NCI-H748 treated with DMSO at 0.1 percent for 48 hours (cell line): ENCODE measurements at regions not wholly inside any gene's neighbourhood (a gene's known extent, or its start where the extent isn't known, plus 50 kb on each side); places are given as distances from the start of the nearest gene placed in this dataset.
A peak's percentile ranks its signal among the peaks of the same experiment; 100 is the strongest.
"Not testable (repeated sequence)": the region's sequence is repeated elsewhere in the genome, so short reads cannot be mapped to it uniquely, and the experiment has no call there.

ENCODE experiments used
- DNase-seq: peaks from one replicate; lab custom pipeline; 2025; lab: John Stamatoyannopoulos, UW

- DNase-seq, result no peak
Observed at GRCh38 chr11:82210011-82210410, 523.7 kb downstream of the FAM181B start.

DNA sequence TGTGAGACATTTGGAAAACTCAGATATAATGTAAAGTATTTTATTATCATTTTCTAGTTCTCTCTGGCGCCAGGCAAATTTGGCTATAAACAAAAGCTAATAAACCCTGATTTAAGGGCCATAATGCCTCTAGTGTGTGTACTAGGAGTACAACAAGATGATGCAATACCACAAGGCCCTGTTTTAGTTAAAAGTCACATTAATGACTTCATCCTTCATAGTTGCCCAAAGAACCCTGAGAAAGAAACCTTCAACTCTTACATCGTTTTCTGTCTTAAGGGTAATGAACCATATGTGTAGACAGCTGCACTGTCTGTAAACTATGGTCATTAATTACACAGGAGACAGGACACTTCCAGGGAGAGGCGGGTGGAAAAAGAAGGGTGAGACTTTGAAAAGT, 538.4 kb downstream of the FAM181B start:
- no peak for DNase-seq

DNA sequence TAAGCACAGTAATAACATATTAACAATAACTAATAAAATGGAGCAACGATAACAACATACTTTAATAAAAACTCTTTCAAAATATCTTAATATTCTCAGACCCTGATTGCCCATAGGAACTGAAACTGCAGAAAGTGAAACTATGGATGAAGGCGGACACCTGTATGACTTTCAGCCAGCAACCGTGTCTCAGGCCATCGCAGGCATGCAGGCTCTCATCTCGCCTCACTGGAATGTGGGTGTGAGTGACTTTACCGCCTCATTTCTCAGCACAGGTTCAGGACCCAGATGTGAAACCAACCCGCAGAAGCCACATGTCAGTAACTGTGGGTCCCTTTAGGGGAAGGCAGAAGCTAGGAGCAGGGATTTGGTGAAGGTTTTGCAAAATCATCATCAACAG, 539.1 kb downstream of the FAM181B start:
- no peak for DNase-seq

DNA sequence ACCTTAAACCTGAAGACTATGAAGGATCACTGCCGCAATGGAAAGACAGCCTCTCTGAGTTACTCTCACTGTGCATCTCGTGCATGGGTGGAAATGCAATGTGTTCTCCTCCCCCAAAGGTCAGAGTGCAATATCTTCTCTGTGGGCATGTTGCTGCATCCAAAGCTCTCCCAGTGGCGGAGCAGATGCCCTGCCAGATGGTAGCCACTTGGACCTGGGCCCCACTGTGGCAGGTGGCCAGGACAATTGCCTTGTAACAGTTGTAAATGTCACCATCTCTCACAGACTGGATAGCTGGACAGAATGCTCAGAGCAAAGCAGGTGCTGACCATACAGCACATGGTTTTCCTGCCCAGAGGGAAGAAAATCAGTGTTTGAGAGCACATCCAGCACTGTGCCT, 542.0 kb downstream of the FAM181B start:
- DNase-seq, result no peak

DNA sequence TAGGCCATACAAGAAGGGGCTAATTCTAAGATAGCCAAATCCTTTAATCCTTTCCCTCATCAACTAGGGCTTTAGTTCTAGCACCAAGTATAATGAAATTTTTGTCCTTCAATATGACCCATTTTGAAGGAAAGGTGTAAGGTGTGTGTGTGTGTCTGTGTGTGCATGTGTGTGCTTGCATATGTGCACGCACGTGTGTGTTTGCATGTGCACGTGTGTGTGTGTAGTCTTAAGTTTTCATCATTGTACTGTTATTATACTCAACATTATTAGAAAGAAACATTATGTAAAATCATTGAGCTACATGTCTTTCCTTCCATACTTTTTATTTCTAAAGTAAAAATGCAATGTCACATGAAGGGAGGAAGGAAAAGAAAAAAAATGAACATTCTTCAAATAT, 547.7 kb downstream of the FAM181B start:
- no peak for DNase-seq

DNA sequence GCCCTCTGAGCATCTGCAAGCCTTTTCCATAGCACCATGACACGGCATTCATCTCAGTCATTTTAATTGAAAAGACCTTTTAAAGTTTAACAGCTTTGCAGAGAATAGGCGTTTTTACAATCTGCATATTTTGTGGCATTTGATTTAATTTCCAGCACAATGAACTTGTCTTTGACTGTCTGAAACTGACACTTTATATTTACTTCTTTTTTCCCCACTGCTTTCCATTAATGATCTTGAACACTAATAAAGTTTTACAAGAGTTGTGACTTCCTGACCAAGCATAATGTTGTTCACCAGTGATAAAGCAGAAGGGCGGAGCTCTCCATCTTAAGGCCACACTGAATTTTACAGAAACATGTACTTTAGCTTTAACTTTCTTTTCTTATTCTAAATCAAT, 548.7 kb downstream of the FAM181B start:
- no peak for DNase-seq

DNA sequence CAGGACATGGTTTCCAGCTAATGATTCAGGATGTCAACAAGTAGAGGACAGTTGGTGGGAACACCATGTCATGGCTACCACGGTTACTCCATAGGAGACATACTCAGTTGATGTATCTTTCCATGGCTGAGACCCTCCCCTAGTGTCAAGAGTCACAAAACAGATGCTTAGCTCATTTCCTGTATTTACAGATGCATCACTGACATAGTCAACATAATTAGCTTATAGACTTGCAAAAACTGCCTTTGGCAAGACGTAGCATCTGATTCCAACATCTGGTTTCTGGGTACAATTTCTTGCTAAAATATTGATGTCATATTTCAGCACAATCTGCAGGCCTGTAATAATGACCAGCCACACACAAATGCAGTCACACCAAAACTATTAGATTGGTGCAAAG, 550.3 kb downstream of the FAM181B start:
- DNase-seq, result no peak

DNA sequence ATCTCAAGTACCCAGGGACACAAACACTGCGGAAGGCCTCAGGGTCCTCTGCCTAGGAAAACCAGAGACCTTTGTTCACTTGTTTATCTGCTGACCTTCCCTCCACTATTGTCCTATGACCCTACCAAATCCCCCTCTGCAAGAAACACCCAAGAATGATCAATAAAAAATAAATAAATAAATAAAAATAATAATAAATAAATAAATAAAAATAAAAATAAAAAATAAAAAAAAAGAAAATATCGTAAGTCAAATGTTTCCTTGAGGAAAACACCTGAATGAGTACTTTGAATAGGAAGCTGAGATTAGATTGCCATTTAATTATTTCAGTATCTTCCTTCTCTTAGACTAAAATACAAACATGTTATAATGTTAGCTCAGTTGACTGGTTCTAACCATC, 551.0 kb downstream of the FAM181B start:
- not testable (repeated sequence) for DNase-seq

DNA sequence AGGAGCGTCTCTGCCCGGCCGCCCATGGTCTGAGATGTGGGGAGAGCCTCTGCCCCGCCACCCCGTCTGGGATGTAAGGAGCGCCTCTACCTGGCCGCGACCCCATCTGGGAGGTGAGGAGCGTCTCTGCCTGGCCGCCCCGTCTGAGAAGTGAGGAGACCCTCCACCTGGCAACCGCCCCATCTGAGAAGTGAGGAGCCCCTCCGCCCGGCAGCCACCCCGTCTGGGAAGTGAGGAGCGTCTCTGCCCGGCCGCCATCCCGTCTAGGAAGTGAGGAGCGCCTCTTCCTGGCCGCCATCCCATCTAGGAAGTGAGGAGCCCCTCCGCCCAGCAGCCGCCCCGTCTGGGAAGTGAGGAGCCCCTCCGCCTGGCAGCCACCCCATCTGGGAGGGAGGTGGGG, 551.9 kb downstream of the FAM181B start:
- not testable (repeated sequence) for DNase-seq

DNA sequence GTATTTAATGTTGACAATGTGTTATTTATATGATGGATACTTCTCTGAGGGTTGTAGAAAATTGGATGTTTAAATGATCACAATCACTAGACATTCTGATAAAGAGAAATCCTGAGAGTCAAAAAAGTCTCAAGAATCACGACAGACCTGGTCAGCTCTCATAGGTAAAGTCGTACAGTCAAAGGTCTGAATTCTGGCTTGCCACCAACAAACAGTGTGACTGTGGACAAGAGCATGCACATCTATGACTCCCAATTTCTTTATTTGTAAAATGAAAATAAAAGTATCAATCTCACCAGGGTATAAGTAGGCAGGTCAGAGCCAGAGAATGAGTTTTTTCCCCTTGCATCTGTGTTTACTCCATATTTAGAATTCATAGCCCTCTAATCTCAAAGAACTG, 556.7 kb downstream of the FAM181B start:
- no peak for DNase-seq

- peak; percentile 56 for DNase-seq
Observed at GRCh38 chr11:82176365-82176764, 557.3 kb downstream of the FAM181B start.

GRCh38 chr11:82174610-82175009, 559.1 kb downstream of the FAM181B start:
- no peak for DNase-seq

DNA sequence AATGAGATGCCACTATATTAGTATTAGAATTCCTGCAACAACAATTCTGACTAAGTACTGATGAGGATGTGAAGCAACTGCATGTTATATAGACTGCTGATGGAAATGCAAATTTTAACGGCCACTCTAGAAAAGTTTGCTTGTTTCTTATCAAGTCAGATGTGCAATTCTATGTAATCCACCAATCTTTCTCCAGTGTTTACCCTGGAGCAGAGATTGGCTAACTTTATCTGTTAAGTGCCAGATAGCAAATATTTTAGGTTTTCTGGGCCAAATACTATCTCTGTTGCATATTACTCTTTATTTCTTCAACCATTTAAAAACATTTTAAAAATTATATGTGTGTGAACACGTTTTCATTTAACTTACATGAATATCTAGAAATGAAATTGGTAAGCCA, 586.9 kb downstream of the FAM181B start:
- DNase-seq, result no peak

DNA sequence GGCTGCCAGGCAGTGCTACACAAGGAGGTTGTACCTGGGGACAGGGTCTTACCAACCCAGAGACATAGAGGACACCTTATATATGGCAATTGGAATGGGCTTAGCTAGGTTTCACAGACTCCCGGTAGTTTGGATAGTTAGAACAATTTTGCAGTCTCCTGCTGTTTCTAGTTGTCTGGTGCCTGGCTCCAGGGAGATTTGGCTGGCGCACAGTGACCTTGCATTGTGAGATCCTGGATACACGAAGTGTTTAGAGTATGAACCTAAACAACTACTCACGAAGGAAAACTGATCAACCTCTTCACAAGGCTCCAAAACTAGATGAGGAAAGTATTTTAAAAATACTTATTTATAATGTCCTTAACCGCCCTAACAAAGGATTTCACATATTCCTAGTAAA, 614.7 kb downstream of the FAM181B start:
- no peak for DNase-seq

GRCh38 chr11:82117362-82117761, 616.3 kb downstream of the FAM181B start:
- DNase-seq, result no peak

DNA sequence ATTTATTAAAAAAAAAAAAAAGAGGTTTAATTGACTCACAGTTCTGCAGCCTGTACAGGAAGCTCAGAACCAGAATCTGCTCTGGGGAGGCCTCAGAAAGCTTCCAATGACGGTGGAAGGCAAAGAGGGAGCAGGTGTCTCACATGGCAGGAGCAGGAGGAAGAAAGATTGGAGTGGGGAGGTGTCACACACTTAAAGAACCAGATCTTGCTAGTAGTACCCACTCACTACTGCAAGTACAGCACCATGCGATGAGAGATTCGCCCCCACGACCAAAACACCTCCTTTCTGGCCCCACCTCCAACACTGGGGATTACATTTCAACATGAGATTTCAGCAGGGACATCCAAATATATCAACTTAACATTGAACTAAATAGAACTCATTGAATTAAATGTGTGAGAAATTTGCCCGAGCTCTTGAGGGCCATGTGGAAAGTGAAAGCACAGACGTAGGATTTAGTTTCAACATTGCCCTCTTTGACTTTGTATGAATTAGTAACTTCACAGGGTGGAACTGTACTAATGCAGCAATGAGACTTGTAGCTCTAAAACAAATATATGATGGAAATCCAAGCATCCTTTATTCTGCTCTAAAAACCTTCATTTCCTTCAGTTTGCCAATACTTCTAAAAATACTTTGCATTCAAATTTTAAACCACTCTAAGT, 628.2 kb downstream of the FAM181B start:
- no peak for DNase-seq

- no peak for DNase-seq
Observed at GRCh38 chr11:82092904-82093303, 640.8 kb downstream of the FAM181B start.

GRCh38 chr11:82089426-82089825, 644.2 kb downstream of the FAM181B start:
- DNase-seq, result no peak

GRCh38 chr11:82085493-82085892, 648.2 kb downstream of the FAM181B start:
- DNase-seq, result no peak

DNA sequence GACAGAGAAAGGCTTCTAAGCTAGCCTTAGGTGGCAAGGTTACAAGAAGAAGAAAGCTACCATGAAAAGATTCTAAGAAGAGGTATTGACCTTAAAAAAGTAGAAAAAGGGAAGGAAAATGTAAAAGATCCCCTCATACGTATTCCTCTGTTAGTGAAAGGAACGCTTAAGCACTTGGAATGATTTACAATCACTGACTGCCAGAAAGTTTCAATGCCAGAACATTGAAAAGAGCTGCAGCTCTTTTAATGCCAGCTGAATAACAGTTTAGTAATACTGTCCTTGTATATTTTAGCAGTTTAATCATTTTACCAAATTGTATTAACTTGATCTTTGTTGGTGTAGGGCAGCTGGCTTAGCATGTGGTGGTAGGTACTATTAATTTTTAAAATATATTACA, 650.7 kb downstream of the FAM181B start:
- DNase-seq, result no peak

DNA sequence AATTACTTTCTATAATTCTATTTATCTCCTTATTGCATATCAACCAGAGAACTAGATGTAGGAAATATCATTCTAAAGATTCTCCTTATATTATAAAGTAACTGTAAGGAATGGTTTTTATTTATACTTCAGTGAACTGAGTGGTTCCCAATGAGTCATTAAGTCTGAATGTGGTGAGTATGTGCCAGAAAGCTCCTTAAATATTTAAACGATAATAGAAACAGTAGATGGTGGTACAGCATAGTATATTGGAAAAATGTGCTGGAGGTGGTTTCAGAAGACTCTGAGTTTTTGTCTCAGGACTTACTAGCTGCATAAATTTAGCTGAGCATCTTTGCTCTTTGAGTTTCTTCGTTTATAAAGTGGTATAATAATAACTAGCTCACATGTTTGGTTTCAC, 653.5 kb downstream of the FAM181B start:
- no peak for DNase-seq

DNA sequence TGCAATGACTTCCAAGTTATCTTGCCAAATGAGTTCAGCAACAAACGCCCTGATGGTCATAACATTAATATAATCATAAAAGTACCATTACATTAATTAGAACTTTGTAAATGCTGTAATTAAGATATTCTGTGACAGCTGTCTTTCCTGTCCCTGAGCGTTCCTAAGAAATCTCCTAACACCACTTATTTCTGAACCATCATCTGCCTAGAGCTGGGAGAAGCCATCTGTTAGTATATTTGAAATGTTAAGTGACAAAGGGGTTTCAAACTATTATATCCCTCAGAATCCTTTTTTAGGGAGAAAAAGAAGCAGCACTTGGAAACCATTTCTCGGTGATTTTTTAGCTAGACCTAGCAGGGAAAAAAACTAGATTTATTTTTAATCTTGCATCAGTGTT, 657.5 kb downstream of the FAM181B start:
- DNase-seq, result no peak

DNA sequence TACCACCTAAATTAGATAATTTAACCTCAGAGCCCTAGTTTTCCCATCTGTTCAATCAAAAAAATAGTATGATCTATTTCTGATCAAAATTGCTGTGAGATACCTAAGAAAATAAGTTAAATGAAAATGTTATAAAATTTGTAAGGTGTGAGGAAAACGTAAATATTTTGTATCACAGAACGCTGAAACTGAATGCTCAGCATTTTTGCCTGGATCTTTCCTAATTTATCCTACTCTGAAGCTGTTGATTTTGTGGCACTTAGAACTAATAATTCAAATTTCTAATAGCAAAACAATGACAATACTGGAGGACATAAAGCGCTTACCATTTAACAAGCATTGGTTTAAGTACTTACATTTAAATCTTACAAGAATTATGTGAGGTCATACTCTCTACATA, 674.2 kb downstream of the FAM181B start:
- no peak for DNase-seq

DNA sequence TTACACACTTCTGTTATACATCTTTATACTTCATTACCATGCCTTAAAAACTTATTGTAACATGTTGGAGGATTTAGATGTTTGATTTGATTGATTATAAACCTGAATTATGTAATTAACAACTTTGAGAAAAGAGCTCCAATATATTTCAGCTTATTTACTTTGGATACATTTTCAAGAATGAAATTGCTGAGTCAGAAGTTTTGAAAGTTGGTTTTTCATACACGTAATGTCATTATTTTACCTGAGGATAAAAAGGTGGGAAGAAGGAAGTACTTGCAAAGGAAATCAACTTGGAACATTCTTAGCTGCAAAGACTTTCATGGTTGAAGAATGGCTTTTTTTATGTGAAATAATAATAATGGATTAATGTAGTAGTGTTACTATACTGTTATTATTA, 677.2 kb downstream of the FAM181B start:
- DNase-seq, result no peak

- DNase-seq, result no peak
Observed at GRCh38 chr11:82049199-82049598, 684.5 kb downstream of the FAM181B start.
